HepG2 (cell line): ENCODE measurements at regions not wholly inside any gene's neighbourhood (a gene's known extent, or its start where the extent isn't known, plus 50 kb on each side); places are given as distances from the start of the nearest gene placed in this dataset.
A peak's percentile ranks its signal among the peaks of the same experiment; 100 is the strongest.

ENCODE experiments used
- ATRX ChIP-seq: sonication (generic); formaldehyde crosslinking; IDR thresholded peaks from 2 replicates; pipeline ENCODE4 v1.4.0; 2020; ENCODE audit warnings: missing genetic modification reagents, borderline replicate concordance
- CCAR2 ChIP-seq: fragments of 200-400 bp; formaldehyde crosslinking; optimal IDR thresholded peaks from 2 replicates; pipeline ENCODE3; 2018; ENCODE audit warnings: low read depth, mild to moderate bottlenecking, low read length, moderate library complexity
- CCDC6 ChIP-seq: sonication (generic); formaldehyde crosslinking; IDR thresholded peaks from 2 replicates; pipeline ENCODE4 v1.8.1; 2022; ENCODE audit warnings: mild to moderate bottlenecking, missing genetic modification reagents, moderate library complexity
- ELF3 ChIP-seq: IDR thresholded peaks from 2 replicates; pipeline ENCODE4 v1.6.1; 2016; ENCODE audit warnings: missing genetic modification reagents, missing compliant biosample characterization
- HOXA7 ChIP-seq: sonication (generic); formaldehyde crosslinking; IDR thresholded peaks from 2 replicates; pipeline ENCODE4 v1.8.1; 2022; ENCODE audit warnings: mild to moderate bottlenecking, missing genetic modification reagents, moderate library complexity
- KLF15 ChIP-seq: sonication (generic); formaldehyde crosslinking; IDR thresholded peaks from 2 replicates; pipeline ENCODE4 v1.8.1; 2023; ENCODE audit warnings: borderline replicate concordance, mild to moderate bottlenecking, inconsistent platforms, missing genetic modification reagents, mixed read lengths
- KMT2A ChIP-seq: sonication (generic); formaldehyde crosslinking; IDR thresholded peaks from 2 replicates; pipeline ENCODE4 v1.4.0; 2020; ENCODE audit warnings: missing genetic modification reagents
- NCOA5 ChIP-seq: sonication (generic); formaldehyde crosslinking; IDR thresholded peaks from 2 replicates; pipeline ENCODE4 v1.4.0; 2020; ENCODE audit warnings: missing genetic modification reagents
- NR1H2 ChIP-seq: sonication (generic); formaldehyde crosslinking; IDR thresholded peaks from 2 replicates; pipeline ENCODE4 v1.8.1; 2022; ENCODE audit warnings: low read depth, missing genetic modification reagents, borderline replicate concordance
- PCBP1 ChIP-seq: fragments of 200-400 bp; formaldehyde crosslinking; IDR thresholded peaks from 2 replicates; pipeline ENCODE4 v1.6.1; 2017; ENCODE audit warnings: mild to moderate bottlenecking, low read depth, low read length, borderline replicate concordance
- RFXANK ChIP-seq: IDR thresholded peaks from 2 replicates; pipeline ENCODE4 v1.6.1; 2016
- SKI ChIP-seq: fragments of 450-650 bp; IDR thresholded peaks from one replicate; pipeline ENCODE4 v1.6.1; 2018; ENCODE audit warnings: mild to moderate bottlenecking; ENCODE audit not compliant: partially characterized antibody
- SMARCE1 ChIP-seq: fragments of 450-650 bp; IDR thresholded peaks from 2 replicates; pipeline ENCODE4 v1.6.1; 2017; ENCODE audit warnings: borderline replicate concordance
- SNAI1 ChIP-seq: sonication (generic); formaldehyde crosslinking; IDR thresholded peaks from 2 replicates; pipeline ENCODE4 v1.5.0; 2020; ENCODE audit warnings: mild to moderate bottlenecking, missing genetic modification reagents, borderline replicate concordance
- SP1 ChIP-seq, 2 experiments: fragments of 450-650 bp in 1 of 2; sonication (generic) in 1 of 2; formaldehyde crosslinking in 1 of 2; IDR thresholded peaks; 2 replicates each; pipeline versions ENCODE4 v1.4.0 to v1.6.1; 2016 to 2020; ENCODE audit warnings: missing genetic modification reagents in 1 of 2
- U2AF2 ChIP-seq: fragments of 200-400 bp; formaldehyde crosslinking; IDR thresholded peaks from 2 replicates; pipeline ENCODE4 v1.6.1; 2017; ENCODE audit warnings: low read depth, mild to moderate bottlenecking, low read length
- ZBTB42 ChIP-seq: sonication (generic); formaldehyde crosslinking; IDR thresholded peaks from 2 replicates; pipeline ENCODE4 v1.5.0; 2020; ENCODE audit warnings: mild to moderate bottlenecking, missing genetic modification reagents
- ZNF3 ChIP-seq: IDR thresholded peaks from 2 replicates; pipeline ENCODE4 v1.7.0; 2017; ENCODE audit warnings: inconsistent platforms
- ZNF660 ChIP-seq: sonication (generic); formaldehyde crosslinking; IDR thresholded peaks from 2 replicates; pipeline ENCODE4 v1.5.1; 2020; ENCODE audit warnings: mild to moderate bottlenecking, low read depth, missing genetic modification reagents, borderline replicate concordance
- ZNF7 ChIP-seq: IDR thresholded peaks from 2 replicates; pipeline ENCODE4 v1.6.1; 2016; ENCODE audit warnings: missing biosample characterization, missing genetic modification reagents
- ZNF766 ChIP-seq: sonication (generic); formaldehyde crosslinking; IDR thresholded peaks from 2 replicates; pipeline ENCODE4 v1.5.0; 2020; ENCODE audit warnings: missing genetic modification reagents, borderline replicate concordance
- ZNF790 ChIP-seq: sonication (generic); formaldehyde crosslinking; IDR thresholded peaks from 2 replicates; pipeline ENCODE4 v1.8.0; 2022; ENCODE audit warnings: missing genetic modification reagents, mild to moderate bottlenecking, borderline replicate concordance
- TF ChIP-seq, protein P1 (sequence below): sonication (generic); formaldehyde crosslinking; IDR thresholded peaks from 2 replicates; pipeline ENCODE4 v1.9.0; 2021; ENCODE audit warnings: missing genetic modification reagents, borderline replicate concordance
- TF ChIP-seq, protein P2 (sequence below): IDR thresholded peaks from 2 replicates; pipeline ENCODE4 v1.6.1; 2016; ENCODE audit warnings: low read depth, control low read depth
- TF ChIP-seq, protein P3 (sequence below): sonication (generic); formaldehyde crosslinking; IDR thresholded peaks from 2 replicates; pipeline ENCODE4 v1.8.0; 2022; ENCODE audit warnings: missing genetic modification reagents, mild to moderate bottlenecking, moderate library complexity, borderline replicate concordance

DNA sequence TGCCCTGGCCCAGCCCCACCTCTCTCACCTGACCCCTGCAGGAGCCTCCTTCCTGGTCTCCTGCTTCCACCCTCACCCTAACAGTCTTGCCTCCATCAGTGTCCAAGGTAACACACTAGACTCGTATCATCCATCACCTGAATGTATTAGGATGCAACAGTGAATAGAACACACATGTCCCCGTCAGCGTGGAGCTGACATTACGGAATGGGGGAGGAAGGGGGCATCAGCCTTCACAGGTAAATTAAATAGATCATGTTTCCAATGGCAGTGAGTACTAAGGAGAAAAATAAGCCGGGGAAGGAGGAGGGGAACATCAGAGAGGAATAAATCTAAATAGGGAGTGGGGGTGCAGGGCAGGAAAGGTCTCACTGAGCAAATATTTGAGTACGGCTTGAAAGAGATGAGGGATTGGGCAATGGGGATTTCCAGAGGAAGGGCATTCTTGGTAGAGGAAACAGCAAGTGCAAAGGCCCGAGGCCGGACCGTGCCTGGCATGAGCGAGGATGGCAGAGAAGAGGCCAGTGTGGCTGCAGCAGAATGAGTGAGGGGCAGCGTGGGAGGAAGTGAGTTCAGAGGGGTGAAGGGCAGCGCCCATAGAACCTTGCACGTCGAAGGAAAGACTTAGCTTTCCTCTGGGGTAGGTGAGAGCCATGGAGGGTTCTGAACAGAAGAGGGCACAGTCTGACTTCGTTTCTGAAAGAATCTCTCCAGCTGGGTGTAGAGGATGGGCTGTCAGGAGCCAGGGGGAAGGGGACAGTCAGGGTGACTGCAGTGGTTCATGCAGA lies 110.1 kb upstream of the PTPN1 start (continued):
- TF ChIP-seq, protein P1, sequence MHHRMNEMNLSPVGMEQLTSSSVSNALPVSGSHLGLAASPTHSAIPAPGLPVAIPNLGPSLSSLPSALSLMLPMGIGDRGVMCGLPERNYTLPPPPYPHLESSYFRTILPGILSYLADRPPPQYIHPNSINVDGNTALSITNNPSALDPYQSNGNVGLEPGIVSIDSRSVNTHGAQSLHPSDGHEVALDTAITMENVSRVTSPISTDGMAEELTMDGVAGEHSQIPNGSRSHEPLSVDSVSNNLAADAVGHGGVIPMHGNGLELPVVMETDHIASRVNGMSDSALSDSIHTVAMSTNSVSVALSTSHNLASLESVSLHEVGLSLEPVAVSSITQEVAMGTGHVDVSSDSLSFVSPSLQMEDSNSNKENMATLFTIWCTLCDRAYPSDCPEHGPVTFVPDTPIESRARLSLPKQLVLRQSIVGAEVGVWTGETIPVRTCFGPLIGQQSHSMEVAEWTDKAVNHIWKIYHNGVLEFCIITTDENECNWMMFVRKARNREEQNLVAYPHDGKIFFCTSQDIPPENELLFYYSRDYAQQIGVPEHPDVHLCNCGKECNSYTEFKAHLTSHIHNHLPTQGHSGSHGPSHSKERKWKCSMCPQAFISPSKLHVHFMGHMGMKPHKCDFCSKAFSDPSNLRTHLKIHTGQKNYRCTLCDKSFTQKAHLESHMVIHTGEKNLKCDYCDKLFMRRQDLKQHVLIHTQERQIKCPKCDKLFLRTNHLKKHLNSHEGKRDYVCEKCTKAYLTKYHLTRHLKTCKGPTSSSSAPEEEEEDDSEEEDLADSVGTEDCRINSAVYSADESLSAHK: no peak
- peak; percentile 73 for TF ChIP-seq SKI
- TF ChIP-seq, protein P2, sequence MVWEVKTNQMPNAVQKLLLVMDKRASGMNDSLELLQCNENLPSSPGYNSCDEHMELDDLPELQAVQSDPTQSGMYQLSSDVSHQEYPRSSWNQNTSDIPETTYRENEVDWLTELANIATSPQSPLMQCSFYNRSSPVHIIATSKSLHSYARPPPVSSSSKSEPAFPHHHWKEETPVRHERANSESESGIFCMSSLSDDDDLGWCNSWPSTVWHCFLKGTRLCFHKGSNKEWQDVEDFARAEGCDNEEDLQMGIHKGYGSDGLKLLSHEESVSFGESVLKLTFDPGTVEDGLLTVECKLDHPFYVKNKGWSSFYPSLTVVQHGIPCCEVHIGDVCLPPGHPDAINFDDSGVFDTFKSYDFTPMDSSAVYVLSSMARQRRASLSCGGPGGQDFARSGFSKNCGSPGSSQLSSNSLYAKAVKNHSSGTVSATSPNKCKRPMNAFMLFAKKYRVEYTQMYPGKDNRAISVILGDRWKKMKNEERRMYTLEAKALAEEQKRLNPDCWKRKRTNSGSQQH: peak; percentile 38
- TF ChIP-seq, protein P3, sequence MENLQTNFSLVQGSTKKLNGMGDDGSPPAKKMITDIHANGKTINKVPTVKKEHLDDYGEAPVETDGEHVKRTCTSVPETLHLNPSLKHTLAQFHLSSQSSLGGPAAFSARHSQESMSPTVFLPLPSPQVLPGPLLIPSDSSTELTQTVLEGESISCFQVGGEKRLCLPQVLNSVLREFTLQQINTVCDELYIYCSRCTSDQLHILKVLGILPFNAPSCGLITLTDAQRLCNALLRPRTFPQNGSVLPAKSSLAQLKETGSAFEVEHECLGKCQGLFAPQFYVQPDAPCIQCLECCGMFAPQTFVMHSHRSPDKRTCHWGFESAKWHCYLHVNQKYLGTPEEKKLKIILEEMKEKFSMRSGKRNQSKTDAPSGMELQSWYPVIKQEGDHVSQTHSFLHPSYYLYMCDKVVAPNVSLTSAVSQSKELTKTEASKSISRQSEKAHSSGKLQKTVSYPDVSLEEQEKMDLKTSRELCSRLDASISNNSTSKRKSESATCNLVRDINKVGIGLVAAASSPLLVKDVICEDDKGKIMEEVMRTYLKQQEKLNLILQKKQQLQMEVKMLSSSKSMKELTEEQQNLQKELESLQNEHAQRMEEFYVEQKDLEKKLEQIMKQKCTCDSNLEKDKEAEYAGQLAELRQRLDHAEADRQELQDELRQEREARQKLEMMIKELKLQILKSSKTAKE (CRISPR knock-in tag): peak; percentile 95
- TF ChIP-seq PCBP1: peak; percentile 92; the same call in 1 of the 2 replicates
- TF ChIP-seq SNAI1 (CRISPR knock-in tag): peak; percentile 97
- TF ChIP-seq ATRX (CRISPR knock-in tag): no peak
- no peak for TF ChIP-seq NCOA5
- TF ChIP-seq NR1H2: peak; percentile 87; the same call in 1 of the 2 replicates
- TF ChIP-seq HOXA7: no peak
- peak; percentile 49 for TF ChIP-seq KMT2A (CRISPR knock-in tag)
- TF ChIP-seq RFXANK (CRISPR knock-in tag): no peak
- no peak for TF ChIP-seq ZNF7 (CRISPR knock-in tag)
- TF ChIP-seq ELF3 (CRISPR knock-in tag): peak; percentile 99
- peak; percentile 81; the same call in 1 of the 2 replicates for TF ChIP-seq ZBTB42 (CRISPR knock-in tag)
- TF ChIP-seq ZNF766 (CRISPR knock-in tag): no peak
- peak; percentile 94 for TF ChIP-seq ZNF3 (CRISPR knock-in tag)
- no peak; the same call in 1 of the 2 replicates for TF ChIP-seq U2AF2
- peak; percentile 77; the same call in 1 of the 2 replicates for TF ChIP-seq KLF15
- no peak for TF ChIP-seq SP1 (IDR thresholded peaks at IDR 0.05)
- TF ChIP-seq SP1 (CRISPR knock-in tag; IDR thresholded peaks at IDR 0.05): peak; percentile 40; the same call in 1 of the 2 replicates
- no peak; the same call in 1 of the 2 replicates for TF ChIP-seq ZNF790 (CRISPR knock-in tag)
- TF ChIP-seq SMARCE1: no peak
- no peak for TF ChIP-seq ZNF660 (CRISPR knock-in tag)
- peak; percentile 82; the same call in 1 of the 2 replicates for TF ChIP-seq CCDC6 (CRISPR knock-in tag)
- TF ChIP-seq CCAR2: peak; percentile 97
